ENCODE measurements at regions not wholly inside any gene's neighbourhood (a gene's known extent, or its start where the extent isn't known, plus 50 kb on each side); places are given as distances from the start of the nearest gene placed in this dataset.

- TF ChIP-seq CTCF (IDR thresholded peaks at IDR 0.05) (no peak), POLR2A (IDR thresholded peaks at IDR 0.05) (no peak)
Measured at GRCh38 chr4:158090323-158090722, 82.5 kb downstream of the GASK1B start.

Measured in uterus (tissue), 2 donors.